Vagina (tissue), 2 donors: ENCODE measurements at regions not wholly inside any gene's neighbourhood (a gene's known extent, or its start where the extent isn't known, plus 50 kb on each side); places are given as distances from the start of the nearest gene placed in this dataset.

Source experiments
- CTCF ChIP-seq, 3 experiments: fragments of 450-650 bp in 2 of 3; fragments of 200-600 bp in 1 of 3; sonication (generic) in 1 of 3; IDR thresholded peaks; one replicate each; pipeline ENCODE4 v1.5.1; 2017 to 2019; ENCODE audit warnings: antibody characterized with exemption in 3 of 3, mild to moderate bottlenecking in 2 of 3, moderate library complexity in 2 of 3
- POLR2A ChIP-seq, 2 donors: fragments of 450-650 bp; IDR thresholded peaks; one replicate each; pipeline ENCODE4 v1.6.1; 2017; ENCODE audit warnings: antibody characterized with exemption in 2 of 2, mild to moderate bottlenecking in 2 of 2, moderate library complexity in 2 of 2

DNA sequence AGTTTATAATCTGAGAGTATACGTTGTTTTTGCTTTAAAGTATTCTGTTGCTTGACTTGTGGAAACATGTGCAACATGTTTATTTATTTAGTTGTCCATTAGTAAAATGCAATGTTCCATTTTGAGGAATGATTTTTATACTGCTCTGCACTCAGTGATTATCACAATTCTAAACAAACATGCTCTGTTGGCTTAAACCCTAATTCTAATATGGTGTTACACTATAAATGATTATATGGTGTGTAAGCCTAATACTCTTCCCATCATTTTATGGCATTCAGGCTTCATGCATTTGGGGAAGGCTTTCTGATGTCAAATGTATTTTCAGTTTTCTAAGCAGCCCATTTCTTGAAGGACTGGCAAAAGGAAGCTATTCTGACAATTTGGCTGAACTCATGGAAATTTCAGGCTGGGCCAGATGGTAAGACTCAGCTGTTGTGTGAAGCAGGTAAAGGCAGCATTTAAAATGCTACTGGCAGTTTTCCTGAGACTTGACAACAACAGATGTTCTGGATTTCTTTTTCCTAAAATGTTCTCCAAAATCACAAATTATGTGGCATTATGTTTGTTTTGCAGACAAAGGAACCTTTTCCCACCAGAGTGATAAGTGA lies 336.7 kb upstream of the GNPDA2 start:
- TF ChIP-seq CTCF (IDR thresholded peaks at IDR 0.05) (no peak), POLR2A (IDR thresholded peaks at IDR 0.05) (no peak)
